K562 (cell line): ENCODE measurements at regions not wholly inside any gene's neighbourhood (a gene's known extent, or its start where the extent isn't known, plus 50 kb on each side); places are given as distances from the start of the nearest gene placed in this dataset.

ENCODE experiments used
- ATAC-seq: fragments of 200-7000 bp; cut with Tn5 transposase; 3 replicates; pipeline ENCODE4 v1.9.1; 2020; ENCODE audit warnings: moderate library complexity
- BruUV-seq: library from RNA; stranded (reverse); fragments of 400-500 nt; replicated peaks from 2 replicates; lab custom pipeline; 2021; lab: Mats Ljungman, UMichigan
- CTCF ChIA-PET: fragments of 300-600 bp; formaldehyde crosslinking; extraction: SDS; loops from one replicate; lab custom pipeline; 2021; ENCODE audit warnings: low intra/inter-chr PET ratio; lab: Yijun Ruan, JAX
- POLR2A ChIA-PET: fragments of 300-600, 350-650 bp; sonication (Branson Sonifier 250); formaldehyde crosslinking; extraction: SDS; loops from one replicate; lab custom pipeline; 2021; ENCODE audit warnings: antibody characterized with exemption, inconsistent platforms; lab: Yijun Ruan, JAX
- DNase-seq, 4 experiments: peaks; one replicate each; pipeline versions ENCODE4 v3.0.0 to v3.0.0-alpha.2; 2011 to 2018; ENCODE audit warnings: low spot score in 3 of 4, mixed read lengths in 3 of 4; ENCODE audit errors: extremely low read depth in 1 of 4
- FAIRE-seq: peaks from 2 replicates; lab custom pipeline; 2011; peaks lifted over from hg19 to GRCh38; lab: Jason Lieb, UNC
- H2AFZ ChIP-seq: 2 replicates; pipeline ENCODE4 v1.6.0; 2011; ENCODE audit warnings: low read depth, low read length, control low read depth, inconsistent platforms
- H3K27ac ChIP-seq: fragments of 200-600 bp; 3 replicates; pipeline ENCODE4 v1.8.0; 2011; ENCODE audit warnings: low read depth, mild to moderate bottlenecking, control low read depth, inconsistent platforms, low read length, moderate library complexity, mixed read lengths; ENCODE audit errors: extremely low read depth
- H3K27me3 ChIP-seq, 2 experiments: fragments of 300-600 bp in 1 of 2; 2 replicates in 1 of 2; 3 replicates in 1 of 2; pipeline versions ENCODE4 v1.6.0 to v1.8.0; 2011; ENCODE audit warnings: inconsistent platforms in 2 of 2, low read length in 2 of 2, mild to moderate bottlenecking in 1 of 2, mixed read lengths in 1 of 2, moderate library complexity in 1 of 2; ENCODE audit not compliant: control insufficient read depth in 2 of 2, insufficient read depth in 2 of 2
- H3K36me3 ChIP-seq: fragments of 300-600 bp; 3 replicates; pipeline ENCODE4 v1.8.0; 2011; ENCODE audit warnings: mild to moderate bottlenecking, low read length, inconsistent platforms; ENCODE audit not compliant: control insufficient read depth, insufficient read depth
- H3K4me1 ChIP-seq, 2 experiments: fragments of 200-600 bp in 1 of 2; replicated peaks in 1 of 2; 2 replicates in 1 of 2; 3 replicates in 1 of 2; pipeline versions ENCODE4 v1.5.1 to v1.8.0; 2011; ENCODE audit warnings: inconsistent platforms in 2 of 2, low read length in 2 of 2, mild to moderate bottlenecking in 1 of 2, mixed read lengths in 1 of 2, moderate library complexity in 1 of 2; ENCODE audit not compliant: control insufficient read depth in 2 of 2, insufficient read depth in 2 of 2
- H3K4me2 ChIP-seq: 2 replicates; pipeline ENCODE4 v1.6.1; 2011; ENCODE audit warnings: low read length, control low read depth, inconsistent platforms, mixed read lengths; ENCODE audit not compliant: insufficient read depth
- H3K4me3 ChIP-seq: fragments of 200-600 bp; sonication (generic), shearing (Covaris generic); 2 replicates; pipeline ENCODE4 v1.5.1; 2016; ENCODE audit warnings: control low read depth, inconsistent platforms
- H3K79me2 ChIP-seq: fragments of 200-600 bp; 3 replicates; pipeline ENCODE4 v1.8.0; 2011; ENCODE audit warnings: low read length, inconsistent platforms; ENCODE audit not compliant: control insufficient read depth, insufficient read depth
- H3K9ac ChIP-seq, 2 experiments: 2 replicates each; pipeline versions ENCODE4 v1.6.0 to v1.6.1; 2011; ENCODE audit warnings: low read depth in 2 of 2, low read length in 2 of 2, control low read depth in 1 of 2, inconsistent platforms in 1 of 2, mild to moderate bottlenecking in 1 of 2, mixed read lengths in 1 of 2; ENCODE audit not compliant: insufficient read depth in 1 of 2
- H3K9me1 ChIP-seq: one replicate; pipeline ENCODE4 v1.6.0; 2011; ENCODE audit warnings: inconsistent platforms, mild to moderate bottlenecking, low read length, moderate library complexity; ENCODE audit not compliant: control insufficient read depth, insufficient read depth
- H3K9me3 ChIP-seq: replicated peaks from 2 replicates; pipeline ENCODE4 v1.5.1; 2011; ENCODE audit warnings: low read depth, low read length, inconsistent platforms; ENCODE audit not compliant: control insufficient read depth, insufficient read depth
- H4K20me1 ChIP-seq: replicated peaks from 2 replicates; pipeline ENCODE4 v1.6.1; 2011; ENCODE audit warnings: low read length, inconsistent platforms, mixed read lengths; ENCODE audit not compliant: control insufficient read depth, insufficient read depth
- ERF ChIP-seq: fragments of 450-650 bp; formaldehyde crosslinking; IDR thresholded peaks from 2 replicates; pipeline ENCODE4 v1.4.0; 2020; ENCODE audit warnings: mild to moderate bottlenecking, mixed read lengths
- HEY1 ChIP-seq: fragments of 250-450 bp; sonication (Bioruptor Pico); IDR thresholded peaks from 2 replicates; pipeline ENCODE4 v1.5.0; 2020; ENCODE audit warnings: mild to moderate bottlenecking, moderate library complexity, borderline replicate concordance
- HLTF ChIP-seq: fragments of 450-650 bp; IDR thresholded peaks from 2 replicates; pipeline ENCODE4 v1.6.1; 2016
- MTF1 ChIP-seq: fragments of 250-450 bp; sonication (Bioruptor Pico); IDR thresholded peaks from 2 replicates; pipeline ENCODE4 v1.9.0; 2021; ENCODE audit warnings: moderate library complexity, mild to moderate bottlenecking, inconsistent platforms, borderline replicate concordance
- RAD21 ChIP-seq, 2 experiments: fragments of 250-450 bp in 1 of 2; fragments of 450-650 bp in 1 of 2; sonication (Bioruptor Pico) in 1 of 2; formaldehyde crosslinking in 1 of 2; IDR thresholded peaks in 1 of 2; conservative IDR thresholded peaks in 1 of 2; 2 replicates each; pipeline versions ENCODE4 v1.4.0 to v1.8.0; 2020 to 2022; ENCODE audit warnings: mild to moderate bottlenecking in 2 of 2, moderate library complexity in 1 of 2
- ZBTB7A ChIP-seq: IDR thresholded peaks from 2 replicates; pipeline ENCODE4 v1.6.1; 2011; ENCODE audit warnings: low read depth, mild to moderate bottlenecking, low read length, moderate library complexity, borderline replicate concordance; ENCODE audit not compliant: control insufficient read depth
- ZNF79 ChIP-seq: fragments of 250-450 bp; sonication (Bioruptor Pico); IDR thresholded peaks from 2 replicates; pipeline ENCODE4 v1.4.0; 2020; ENCODE audit warnings: low read depth, mild to moderate bottlenecking, moderate library complexity
- ZSCAN32 ChIP-seq: fragments of 450-650 bp; formaldehyde crosslinking; IDR thresholded peaks from 2 replicates; pipeline ENCODE4 v1.4.0; 2020; ENCODE audit warnings: mild to moderate bottlenecking, moderate library complexity
- WGBS: fragments of 100-300 bp; shearing (Covaris generic); methylation state at CpG from one replicate; pipeline ENCODE4 v1.1.6; 2016; ENCODE audit warnings: low coverage, mixed read lengths; ENCODE audit not compliant: insufficient coverage; ENCODE audit errors: missing lambda C conversion rate; 5-methylcytosine and 5-hydroxymethylcytosine counted together
- in situ Hi-C: fragments of 300-500 bp; cut with MboI; formaldehyde crosslinking; loops from 4 replicates; pipeline ENCODE4 v1.15.0; 2018; ENCODE audit warnings: inconsistent platforms, mixed read lengths
- intact Hi-C: fragments of 100-400 bp; cut with micrococcal nuclease; formaldehyde crosslinking; loops from 2 replicates; pipeline ENCODE4 v1.14.2; 2022
- TF ChIP-seq, protein P1 (sequence below): fragments of 250-450 bp; sonication (Bioruptor Pico); IDR thresholded peaks from 2 replicates; pipeline ENCODE4 v1.4.0; 2020; ENCODE audit warnings: mild to moderate bottlenecking, moderate library complexity
- TF ChIP-seq, protein P2 (sequence below), 3 experiments: fragments of 200-800 bp in 1 of 3; sonication (Bioruptor generic) in 1 of 3; sonication (generic) in 1 of 3; formaldehyde crosslinking in 1 of 3; IDR thresholded peaks; 2 replicates each; pipeline versions ENCODE4 v1.6.1 to v1.8.0; 2016 to 2022; ENCODE audit warnings: mild to moderate bottlenecking in 2 of 3, missing compliant biosample characterization in 2 of 3, missing genetic modification characterization in 2 of 3, missing genetic modification reagents in 1 of 3
- TF ChIP-seq, protein P3 (sequence below): fragments of 450-650 bp; formaldehyde crosslinking; IDR thresholded peaks from 2 replicates; pipeline ENCODE4 v1.4.0; 2020; ENCODE audit warnings: mild to moderate bottlenecking, moderate library complexity

DNA sequence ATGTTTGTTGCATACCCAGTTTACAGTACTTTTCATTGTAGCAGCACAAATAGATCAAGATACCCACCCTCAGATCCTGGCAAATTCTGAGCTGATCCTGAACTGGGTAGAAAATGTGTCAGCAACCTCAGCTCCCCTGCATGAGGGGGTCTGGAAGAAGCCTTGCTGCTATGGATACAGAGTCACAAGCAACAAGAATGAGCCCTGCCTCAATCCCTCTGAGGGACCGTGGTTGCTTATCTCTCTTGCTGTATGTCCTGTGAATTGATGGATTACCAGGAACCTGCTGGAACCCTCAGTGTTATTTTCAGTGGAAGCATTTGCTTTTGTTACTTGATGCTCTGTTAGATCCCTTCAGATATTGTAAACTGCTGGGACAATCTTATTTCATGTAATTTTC, 331.0 kb downstream of the STIM2 start (continued):
- TF ChIP-seq, protein P1, sequence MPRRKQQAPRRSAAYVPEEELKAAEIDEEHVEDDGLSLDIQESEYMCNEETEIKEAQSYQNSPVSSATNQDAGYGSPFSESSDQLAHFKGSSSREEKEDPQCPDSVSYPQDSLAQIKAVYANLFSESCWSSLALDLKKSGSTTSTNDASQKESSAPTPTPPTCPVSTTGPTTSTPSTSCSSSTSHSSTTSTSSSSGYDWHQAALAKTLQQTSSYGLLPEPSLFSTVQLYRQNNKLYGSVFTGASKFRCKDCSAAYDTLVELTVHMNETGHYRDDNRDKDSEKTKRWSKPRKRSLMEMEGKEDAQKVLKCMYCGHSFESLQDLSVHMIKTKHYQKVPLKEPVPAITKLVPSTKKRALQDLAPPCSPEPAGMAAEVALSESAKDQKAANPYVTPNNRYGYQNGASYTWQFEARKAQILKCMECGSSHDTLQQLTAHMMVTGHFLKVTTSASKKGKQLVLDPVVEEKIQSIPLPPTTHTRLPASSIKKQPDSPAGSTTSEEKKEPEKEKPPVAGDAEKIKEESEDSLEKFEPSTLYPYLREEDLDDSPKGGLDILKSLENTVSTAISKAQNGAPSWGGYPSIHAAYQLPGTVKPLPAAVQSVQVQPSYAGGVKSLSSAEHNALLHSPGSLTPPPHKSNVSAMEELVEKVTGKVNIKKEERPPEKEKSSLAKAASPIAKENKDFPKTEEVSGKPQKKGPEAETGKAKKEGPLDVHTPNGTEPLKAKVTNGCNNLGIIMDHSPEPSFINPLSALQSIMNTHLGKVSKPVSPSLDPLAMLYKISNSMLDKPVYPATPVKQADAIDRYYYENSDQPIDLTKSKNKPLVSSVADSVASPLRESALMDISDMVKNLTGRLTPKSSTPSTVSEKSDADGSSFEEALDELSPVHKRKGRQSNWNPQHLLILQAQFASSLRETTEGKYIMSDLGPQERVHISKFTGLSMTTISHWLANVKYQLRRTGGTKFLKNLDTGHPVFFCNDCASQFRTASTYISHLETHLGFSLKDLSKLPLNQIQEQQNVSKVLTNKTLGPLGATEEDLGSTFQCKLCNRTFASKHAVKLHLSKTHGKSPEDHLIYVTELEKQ (CRISPR knock-in tag) = no peak
- TF ChIP-seq ZBTB7A (no peak), HEY1 (CRISPR knock-in tag) (no peak), ZSCAN32 (no peak)
- TF ChIP-seq, protein P2, sequence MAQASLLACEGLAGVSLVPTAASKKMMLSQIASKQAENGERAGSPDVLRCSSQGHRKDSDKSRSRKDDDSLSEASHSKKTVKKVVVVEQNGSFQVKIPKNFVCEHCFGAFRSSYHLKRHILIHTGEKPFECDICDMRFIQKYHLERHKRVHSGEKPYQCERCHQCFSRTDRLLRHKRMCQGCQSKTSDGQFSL (CRISPR knock-in tag; IDR thresholded peaks at IDR 0.05) = no peak
- TF ChIP-seq, protein P2 (tag; IDR thresholded peaks at IDR 0.05) = no peak
- TF ChIP-seq, all 486 proteins: peak for 0

DNA sequence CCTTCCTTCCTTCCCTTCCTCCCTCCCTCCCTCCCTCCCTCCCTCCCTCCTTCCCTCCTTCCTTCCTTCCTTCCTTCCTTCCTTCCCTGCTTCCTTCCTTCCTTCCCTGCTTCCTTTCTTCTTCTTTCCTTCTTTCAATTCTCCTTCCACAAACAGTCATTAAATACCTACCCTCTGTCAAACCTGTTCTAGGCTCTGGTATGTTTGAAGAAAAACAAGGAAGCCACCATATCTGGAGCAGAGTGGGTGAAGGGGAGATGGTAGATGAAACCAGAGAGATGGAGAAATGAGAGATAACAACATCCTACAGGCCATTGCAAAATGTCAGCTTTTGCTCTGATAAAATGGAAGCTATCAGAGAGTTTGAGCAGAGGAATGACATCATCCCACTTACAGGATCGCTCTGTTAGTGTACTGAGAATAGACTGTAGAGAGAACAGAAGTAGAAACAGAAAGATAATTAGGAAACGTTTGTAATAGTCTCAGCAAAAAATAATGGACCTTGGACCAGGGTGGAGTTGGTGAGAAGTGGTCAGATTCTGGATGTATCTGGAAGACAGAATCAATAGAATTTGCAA, 334.0 kb downstream of the STIM2 start:
- H3K4me1 ChIP-seq = no peaks in the 10 kb centered on the region
- WGBS = 0% methylated on average over 2 of the region's 2 CpGs
- H3K36me3 ChIP-seq = no peaks in the 10 kb centered on the region
- no peak overlapping the region for H2AFZ ChIP-seq
- no peak for FAIRE-seq
- H3K9me1 ChIP-seq = no peaks in the 10 kb centered on the region
- H3K27me3 ChIP-seq = no peaks in the 10 kb centered on the region
- in situ Hi-C loops = no loop called here
- no TSS peak for BruUV-seq
- CTCF ChIA-PET = no interaction called here
- no peaks in the 10 kb centered on the region for H3K79me2 ChIP-seq
- POLR2A ChIA-PET = no interaction called here
- no peak overlapping the region for H3K4me2 ChIP-seq
- no peaks in the 10 kb centered on the region for H3K9me3 ChIP-seq
- H4K20me1 ChIP-seq = no peaks in the 10 kb centered on the region
- H3K27ac ChIP-seq = no peak overlapping the region
- no peak for ATAC-seq
- H3K4me3 ChIP-seq = no peak overlapping the region
- intact Hi-C loops = no loop called here
- DNase-seq = no peak
- H3K9ac ChIP-seq = no peak overlapping the region
- no peak for TF ChIP-seq RAD21 (CRISPR knock-in tag; conservative IDR thresholded peaks at IDR 0.05 in 1 of 2, IDR thresholded peaks at IDR 0.05 in 1 of 2)
- TF ChIP-seq HLTF = no peak
- no peak for TF ChIP-seq ERF (CRISPR knock-in tag)
- no peak for TF ChIP-seq ZNF79 (CRISPR knock-in tag)
- TF ChIP-seq, protein P3, sequence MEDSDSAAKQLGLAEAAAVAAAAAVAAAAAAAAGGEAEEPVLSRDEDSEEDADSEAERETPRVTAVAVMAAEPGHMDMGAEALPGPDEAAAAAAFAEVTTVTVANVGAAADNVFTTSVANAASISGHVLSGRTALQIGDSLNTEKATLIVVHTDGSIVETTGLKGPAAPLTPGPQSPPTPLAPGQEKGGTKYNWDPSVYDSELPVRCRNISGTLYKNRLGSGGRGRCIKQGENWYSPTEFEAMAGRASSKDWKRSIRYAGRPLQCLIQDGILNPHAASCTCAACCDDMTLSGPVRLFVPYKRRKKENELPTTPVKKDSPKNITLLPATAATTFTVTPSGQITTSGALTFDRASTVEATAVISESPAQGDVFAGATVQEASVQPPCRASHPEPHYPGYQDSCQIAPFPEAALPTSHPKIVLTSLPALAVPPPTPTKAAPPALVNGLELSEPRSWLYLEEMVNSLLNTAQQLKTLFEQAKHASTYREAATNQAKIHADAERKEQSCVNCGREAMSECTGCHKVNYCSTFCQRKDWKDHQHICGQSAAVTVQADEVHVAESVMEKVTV = no peak
- TF ChIP-seq MTF1 (CRISPR knock-in tag) = no peak
